SK-N-SH treated with all-trans-retinoic acid at 6 μM for 48 hours (cell line): ENCODE measurements at regions not wholly inside any gene's neighbourhood (a gene's known extent, or its start where the extent isn't known, plus 50 kb on each side); places are given as distances from the start of the nearest gene placed in this dataset.

Source experiments
- ATAC-seq: fragments of 200-7000 bp; cut with Tn5 transposase; 3 replicates; pipeline ENCODE4 v1.9.1; 2020; ENCODE audit warnings: mild to moderate bottlenecking, moderate library complexity
- ARNTL ChIP-seq: fragments of 450-650 bp; formaldehyde crosslinking; IDR thresholded peaks from 2 replicates; pipeline ENCODE4 v1.5.0; 2020; ENCODE audit warnings: low read depth, mild to moderate bottlenecking, moderate library complexity, borderline replicate concordance
- BACH2 ChIP-seq: fragments of 250-450 bp; sonication (Bioruptor Pico); IDR thresholded peaks from 2 replicates; pipeline ENCODE4 v1.9.0; 2021; ENCODE audit warnings: mild to moderate bottlenecking, borderline replicate concordance
- GLIS3 ChIP-seq: fragments of 250-450 bp; sonication (Bioruptor Pico); IDR thresholded peaks from 2 replicates; pipeline ENCODE4 v1.5.0; 2020; ENCODE audit warnings: mild to moderate bottlenecking, moderate library complexity
- ISL1 ChIP-seq: fragments of 250-450 bp; sonication (Bioruptor Pico); IDR thresholded peaks from 2 replicates; pipeline ENCODE4 v2.1.2; 2022; ENCODE audit warnings: mild to moderate bottlenecking, moderate library complexity
- OSR1 ChIP-seq: fragments of 250-450 bp; sonication (Bioruptor Pico); IDR thresholded peaks from 2 replicates; pipeline ENCODE4 v1.8.0; 2022; ENCODE audit warnings: moderate library complexity, mild to moderate bottlenecking, inconsistent platforms
- POU6F1 ChIP-seq: fragments of 250-450 bp; sonication (Bioruptor Pico); IDR thresholded peaks from 2 replicates; pipeline ENCODE4 v1.8.0; 2021; ENCODE audit warnings: low read depth, mild to moderate bottlenecking, moderate library complexity, borderline replicate concordance
- PPARA ChIP-seq: fragments of 250-450 bp; sonication (Bioruptor Pico); IDR thresholded peaks from 2 replicates; pipeline ENCODE4 v1.5.0; 2020; ENCODE audit warnings: mild to moderate bottlenecking, borderline replicate concordance
- RARB ChIP-seq: fragments of 250-450 bp; sonication (Bioruptor Pico); IDR thresholded peaks from 2 replicates; pipeline ENCODE4 v1.8.0; 2021; ENCODE audit warnings: mild to moderate bottlenecking, moderate library complexity
- SNAI2 ChIP-seq: fragments of 250-450 bp; sonication (Bioruptor Pico); IDR thresholded peaks from 2 replicates; pipeline ENCODE4 v1.5.0; 2020; ENCODE audit warnings: mild to moderate bottlenecking, moderate library complexity
- TCF4 ChIP-seq: fragments of 250-450 bp; sonication (Bioruptor Pico); IDR thresholded peaks from 2 replicates; pipeline ENCODE4 v1.8.0; 2021; ENCODE audit warnings: mild to moderate bottlenecking, moderate library complexity, borderline replicate concordance
- TOX ChIP-seq: fragments of 250-450 bp; sonication (Bioruptor Pico); IDR thresholded peaks from 2 replicates; pipeline ENCODE4 v1.8.0; 2021; ENCODE audit warnings: mild to moderate bottlenecking, moderate library complexity, borderline replicate concordance
- ZC3H10 ChIP-seq: fragments of 250-450 bp; sonication (Bioruptor Pico); IDR thresholded peaks from 2 replicates; pipeline ENCODE4 v1.5.1; 2021; ENCODE audit warnings: mild to moderate bottlenecking, moderate library complexity
- ZFP3 ChIP-seq: fragments of 250-450 bp; sonication (Bioruptor Pico); IDR thresholded peaks from 2 replicates; pipeline ENCODE4 v1.5.0; 2020; ENCODE audit warnings: mild to moderate bottlenecking, moderate library complexity
- ZFP30 ChIP-seq: fragments of 450-650 bp; formaldehyde crosslinking; IDR thresholded peaks from 2 replicates; pipeline ENCODE4 v1.5.0; 2022; ENCODE audit warnings: mild to moderate bottlenecking, moderate library complexity
- ZNF565 ChIP-seq: fragments of 450-650 bp; formaldehyde crosslinking; conservative IDR thresholded peaks from 2 replicates; pipeline ENCODE4 v1.5.0; 2020; ENCODE audit warnings: low read depth, mild to moderate bottlenecking, moderate library complexity
- ZNF70 ChIP-seq: fragments of 450-650 bp; formaldehyde crosslinking; IDR thresholded peaks from 2 replicates; pipeline ENCODE4 v1.5.0; 2020; ENCODE audit warnings: mild to moderate bottlenecking, moderate library complexity
- ZNF8 ChIP-seq: fragments of 450-650 bp; formaldehyde crosslinking; IDR thresholded peaks from 2 replicates; pipeline ENCODE4 v1.5.0; 2020; ENCODE audit warnings: mild to moderate bottlenecking, moderate library complexity
- TF ChIP-seq, protein P1 (sequence below): fragments of 250-450 bp; sonication (Bioruptor Pico); IDR thresholded peaks from 2 replicates; pipeline ENCODE4 v1.5.1; 2021; ENCODE audit warnings: mild to moderate bottlenecking, moderate library complexity
- TF ChIP-seq, protein P2 (sequence below): fragments of 250-450 bp; sonication (Bioruptor Pico); IDR thresholded peaks from 2 replicates; pipeline ENCODE4 v1.5.0; 2020; ENCODE audit warnings: mild to moderate bottlenecking, moderate library complexity

DNA sequence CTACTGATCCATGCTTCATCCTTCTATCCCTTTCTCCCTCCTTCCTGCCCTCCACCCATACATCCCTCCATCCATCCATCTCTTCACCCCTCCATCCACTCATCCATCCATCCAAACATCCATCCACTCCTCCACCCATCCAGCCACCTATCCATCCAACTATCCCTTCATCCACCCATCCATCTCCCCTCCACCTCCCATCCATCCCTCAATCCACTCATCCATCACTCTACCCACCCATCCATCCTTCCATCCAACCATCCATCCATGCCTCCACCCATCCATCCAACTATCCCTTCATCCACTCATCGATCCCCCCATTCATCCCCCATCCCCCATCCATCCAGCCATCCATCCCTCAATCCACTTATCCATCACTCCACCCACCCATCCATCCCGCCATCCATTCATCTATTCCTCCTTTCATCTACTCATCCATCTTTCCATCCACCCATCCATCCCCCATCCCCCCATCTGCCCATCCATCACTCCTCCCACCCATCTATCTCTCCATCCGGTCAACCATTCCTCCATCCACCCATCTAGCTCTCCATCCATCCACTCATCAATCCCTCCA, 132.4 kb upstream of the IQSEC1 start (continued):
- no peak for TF ChIP-seq PPARA (CRISPR knock-in tag)

DNA sequence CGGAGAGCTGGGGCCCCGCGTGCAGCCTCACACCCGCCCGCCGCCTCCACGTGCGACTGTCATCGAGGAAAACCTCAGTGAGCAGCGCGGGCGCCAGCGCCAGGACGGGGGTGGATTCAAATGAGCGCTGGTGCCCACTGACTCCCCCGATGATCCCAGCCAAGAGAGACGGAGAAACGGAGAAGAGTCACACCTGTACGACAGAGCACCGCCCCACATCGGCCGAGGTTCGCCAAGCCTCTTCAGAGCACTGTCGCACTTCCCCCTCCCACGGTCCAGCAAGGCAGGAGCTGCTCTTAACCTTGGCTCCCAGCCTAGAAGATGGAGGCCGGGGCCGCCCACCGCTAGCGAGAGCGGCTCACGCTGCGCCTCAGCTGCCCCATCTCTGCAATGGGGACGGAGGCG, 130.9 kb upstream of the IQSEC1 start:
- no peak for ATAC-seq
- TF ChIP-seq PPARA (CRISPR knock-in tag), result no peak
- TF ChIP-seq OSR1 (CRISPR knock-in tag), result no peak
- TF ChIP-seq ZFP30 (CRISPR knock-in tag), result no peak
- no peak for TF ChIP-seq TCF4 (CRISPR knock-in tag)
- no peak for TF ChIP-seq ZNF565 (CRISPR knock-in tag)
- no peak for TF ChIP-seq TOX (CRISPR knock-in tag)
- TF ChIP-seq GLIS3 (CRISPR knock-in tag), result no peak
- TF ChIP-seq, protein P1, sequence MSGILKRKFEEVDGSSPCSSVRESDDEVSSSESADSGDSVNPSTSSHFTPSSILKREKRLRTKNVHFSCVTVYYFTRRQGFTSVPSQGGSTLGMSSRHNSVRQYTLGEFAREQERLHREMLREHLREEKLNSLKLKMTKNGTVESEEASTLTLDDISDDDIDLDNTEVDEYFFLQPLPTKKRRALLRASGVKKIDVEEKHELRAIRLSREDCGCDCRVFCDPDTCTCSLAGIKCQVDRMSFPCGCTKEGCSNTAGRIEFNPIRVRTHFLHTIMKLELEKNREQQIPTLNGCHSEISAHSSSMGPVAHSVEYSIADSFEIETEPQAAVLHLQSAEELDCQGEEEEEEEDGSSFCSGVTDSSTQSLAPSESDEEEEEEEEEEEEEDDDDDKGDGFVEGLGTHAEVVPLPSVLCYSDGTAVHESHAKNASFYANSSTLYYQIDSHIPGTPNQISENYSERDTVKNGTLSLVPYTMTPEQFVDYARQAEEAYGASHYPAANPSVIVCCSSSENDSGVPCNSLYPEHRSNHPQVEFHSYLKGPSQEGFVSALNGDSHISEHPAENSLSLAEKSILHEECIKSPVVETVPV (CRISPR knock-in tag), result no peak
- no peak for TF ChIP-seq ZFP3
- no peak for TF ChIP-seq ZC3H10 (CRISPR knock-in tag)
- no peak for TF ChIP-seq SNAI2 (CRISPR knock-in tag)

- ATAC-seq, result no peak
- TF ChIP-seq ZNF565 (CRISPR knock-in tag) (no peak), OSR1 (CRISPR knock-in tag) (no peak), ISL1 (no peak), RARB (no peak), TOX (CRISPR knock-in tag) (no peak), ARNTL (CRISPR knock-in tag) (no peak), ZFP3 (no peak), BACH2 (CRISPR knock-in tag) (no peak), PPARA (CRISPR knock-in tag) (no peak), POU6F1 (CRISPR knock-in tag) (no peak), TCF4 (CRISPR knock-in tag) (no peak), GLIS3 (CRISPR knock-in tag) (no peak), SNAI2 (CRISPR knock-in tag) (no peak), ZNF70 (CRISPR knock-in tag) (no peak), ZNF8 (CRISPR knock-in tag) (no peak)
- TF ChIP-seq, protein P1 (CRISPR knock-in tag), result no peak
- TF ChIP-seq, protein P2, sequence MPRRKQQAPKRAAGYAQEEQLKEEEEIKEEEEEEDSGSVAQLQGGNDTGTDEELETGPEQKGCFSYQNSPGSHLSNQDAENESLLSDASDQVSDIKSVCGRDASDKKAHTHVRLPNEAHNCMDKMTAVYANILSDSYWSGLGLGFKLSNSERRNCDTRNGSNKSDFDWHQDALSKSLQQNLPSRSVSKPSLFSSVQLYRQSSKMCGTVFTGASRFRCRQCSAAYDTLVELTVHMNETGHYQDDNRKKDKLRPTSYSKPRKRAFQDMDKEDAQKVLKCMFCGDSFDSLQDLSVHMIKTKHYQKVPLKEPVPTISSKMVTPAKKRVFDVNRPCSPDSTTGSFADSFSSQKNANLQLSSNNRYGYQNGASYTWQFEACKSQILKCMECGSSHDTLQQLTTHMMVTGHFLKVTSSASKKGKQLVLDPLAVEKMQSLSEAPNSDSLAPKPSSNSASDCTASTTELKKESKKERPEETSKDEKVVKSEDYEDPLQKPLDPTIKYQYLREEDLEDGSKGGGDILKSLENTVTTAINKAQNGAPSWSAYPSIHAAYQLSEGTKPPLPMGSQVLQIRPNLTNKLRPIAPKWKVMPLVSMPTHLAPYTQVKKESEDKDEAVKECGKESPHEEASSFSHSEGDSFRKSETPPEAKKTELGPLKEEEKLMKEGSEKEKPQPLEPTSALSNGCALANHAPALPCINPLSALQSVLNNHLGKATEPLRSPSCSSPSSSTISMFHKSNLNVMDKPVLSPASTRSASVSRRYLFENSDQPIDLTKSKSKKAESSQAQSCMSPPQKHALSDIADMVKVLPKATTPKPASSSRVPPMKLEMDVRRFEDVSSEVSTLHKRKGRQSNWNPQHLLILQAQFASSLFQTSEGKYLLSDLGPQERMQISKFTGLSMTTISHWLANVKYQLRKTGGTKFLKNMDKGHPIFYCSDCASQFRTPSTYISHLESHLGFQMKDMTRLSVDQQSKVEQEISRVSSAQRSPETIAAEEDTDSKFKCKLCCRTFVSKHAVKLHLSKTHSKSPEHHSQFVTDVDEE (CRISPR knock-in tag), result no peak
- TF ChIP-seq, all 23 proteins: peak for 0
These were observed 130.4 kb upstream of the IQSEC1 start for GRCh38 chr3:13203398-13204176.
